NCI-H187 (cell line): ENCODE measurements at regions not wholly inside any gene's neighbourhood (a gene's known extent, or its start where the extent isn't known, plus 50 kb on each side); places are given as distances from the start of the nearest gene placed in this dataset.
"Not testable (repeated sequence)": the region's sequence is repeated elsewhere in the genome, so short reads cannot be mapped to it uniquely, and the experiment has no call there.

Experiments
- DNase-seq, 2 experiments: peaks; one replicate each; lab custom pipeline; 2025; lab: John Stamatoyannopoulos, UW

GRCh38 chr21:38041493-38041892 lies 125.2 kb upstream of the KCNJ6 start:
- no peak for DNase-seq

- no peak for DNase-seq
These were observed 126.0 kb upstream of the KCNJ6 start for GRCh38 chr21:38042246-38042645.

GRCh38 chr21:38048167-38048566 lies 131.9 kb upstream of the KCNJ6 start:
- DNase-seq = no peak

DNA sequence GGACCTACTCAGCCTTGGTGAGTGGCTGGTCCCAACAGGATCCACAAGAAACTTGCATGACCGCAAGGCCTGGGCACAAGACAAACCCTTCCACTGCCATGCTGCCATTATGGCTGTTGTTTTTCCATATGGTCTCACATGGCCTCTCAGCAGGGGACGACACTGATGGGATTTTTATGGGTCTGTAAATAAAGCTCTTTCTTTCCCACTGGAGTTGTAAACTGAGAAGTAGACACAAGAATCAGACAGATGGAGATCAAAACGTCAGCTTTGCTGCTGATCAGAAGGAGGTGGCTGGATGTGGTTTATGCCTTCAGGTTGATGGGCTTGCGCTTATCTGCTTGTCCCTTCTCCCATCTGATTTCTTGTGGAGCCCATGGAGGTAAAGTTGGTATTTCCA lies 138.1 kb upstream of the KCNJ6 start:
- peak in 1 of 2 experiments; percentile 28 for DNase-seq

GRCh38 chr21:38056481-38056880 lies 140.2 kb upstream of the KCNJ6 start:
- DNase-seq = no peak

DNA sequence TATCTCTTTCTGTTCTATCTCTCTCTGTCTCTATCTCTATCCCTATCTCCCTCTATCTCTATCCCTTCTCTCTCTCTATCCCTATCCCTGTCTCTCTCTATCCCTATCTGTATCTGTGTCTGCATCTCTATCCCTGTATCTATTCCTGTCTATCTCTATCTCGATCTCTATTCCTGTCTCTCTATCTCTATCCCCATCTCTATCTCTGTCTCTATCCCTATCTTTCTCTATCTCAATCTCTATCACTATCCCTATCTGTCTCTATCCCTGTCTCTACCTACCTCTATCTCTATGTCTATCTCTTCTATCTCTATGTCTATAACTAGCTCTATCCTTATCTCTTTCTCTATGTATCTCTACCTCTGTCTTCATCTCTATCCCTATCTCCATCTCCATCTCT lies 141.4 kb upstream of the KCNJ6 start:
- DNase-seq = no peak

GRCh38 chr21:38060533-38060932 lies 144.3 kb upstream of the KCNJ6 start:
- no peak for DNase-seq

DNA sequence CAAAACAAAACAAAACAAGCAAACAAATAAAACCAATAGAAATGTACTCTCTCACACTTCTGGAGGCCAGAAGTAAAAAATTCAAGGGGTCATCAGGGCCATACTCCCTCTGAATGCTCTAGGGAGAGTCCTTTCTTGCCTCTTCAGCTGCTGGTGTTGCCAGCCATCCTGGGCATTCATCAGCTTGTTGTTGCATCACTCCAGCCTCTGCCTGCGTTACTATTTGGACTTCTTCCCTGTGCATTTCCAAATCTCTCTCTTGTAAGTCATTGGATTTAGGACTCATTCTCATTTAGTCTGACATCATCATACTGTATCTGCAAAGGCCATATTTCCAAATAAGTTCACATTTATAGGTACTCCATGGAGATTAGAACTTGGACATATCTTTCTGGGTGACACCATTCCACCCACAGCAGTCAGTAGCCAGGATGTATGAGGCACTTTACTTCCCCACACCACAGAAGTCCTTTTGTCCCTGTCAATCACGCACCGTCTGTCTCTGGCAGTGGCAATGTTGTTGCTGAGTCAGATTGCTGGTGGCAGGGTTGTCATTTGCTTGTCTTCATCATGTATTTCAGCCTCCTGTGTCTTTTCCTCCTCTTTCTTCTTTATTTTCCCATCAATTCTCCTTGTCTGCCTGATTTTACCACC lies 151.0 kb upstream of the KCNJ6 start:
- no peak for DNase-seq

GRCh38 chr21:38072489-38072888 lies 156.2 kb upstream of the KCNJ6 start:
- DNase-seq = no peak

GRCh38 chr21:38075833-38076587 lies 159.8 kb upstream of the KCNJ6 start:
- DNase-seq = no peak

GRCh38 chr21:38077569-38077968 lies 161.3 kb upstream of the KCNJ6 start:
- DNase-seq = no peak

DNA sequence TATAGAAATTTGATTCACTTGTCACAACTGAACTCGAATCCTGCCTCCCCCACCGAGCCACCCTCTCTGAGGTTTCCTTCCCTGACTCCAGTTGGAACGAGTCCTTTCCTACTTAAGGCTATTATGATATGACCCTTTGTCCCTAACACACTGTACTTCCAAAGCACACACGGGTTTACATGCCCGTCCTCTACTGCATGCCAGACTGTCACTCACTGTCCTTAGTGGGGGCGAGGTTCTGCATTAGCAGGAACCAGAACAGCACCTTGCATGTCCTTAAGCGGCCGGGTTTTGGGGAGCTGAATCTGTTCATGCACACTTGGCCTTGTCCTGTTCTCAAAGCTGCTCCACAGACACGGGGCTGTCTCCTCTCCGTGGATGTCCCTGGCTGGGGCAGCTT lies 164.6 kb upstream of the KCNJ6 start:
- DNase-seq = no peak

- no peak for DNase-seq
These were observed 165.5 kb upstream of the KCNJ6 start for GRCh38 chr21:38081708-38082107.

- DNase-seq = no peak
These were observed 166.8 kb upstream of the KCNJ6 start for GRCh38 chr21:38082936-38083485.

DNA sequence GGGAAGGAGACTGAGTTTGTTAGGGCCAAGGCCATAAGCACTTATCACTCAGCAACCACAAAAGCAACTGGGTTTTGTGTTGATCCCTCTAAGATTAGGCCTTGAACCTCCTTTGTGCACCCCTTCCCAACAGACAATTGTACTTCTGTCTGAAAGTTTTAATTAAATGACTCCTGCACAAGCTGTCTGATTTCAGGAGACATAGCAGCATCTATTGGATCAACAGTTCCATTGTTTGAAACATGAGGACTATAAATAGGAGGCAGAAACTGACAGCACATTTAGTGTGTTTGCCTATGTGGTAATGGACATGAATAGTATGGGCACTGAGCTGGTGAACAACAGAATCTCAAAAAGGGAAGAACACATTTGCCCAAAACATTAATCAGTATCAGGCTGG lies 167.3 kb upstream of the KCNJ6 start:
- DNase-seq = no peak

GRCh38 chr21:38086580-38086979 lies 170.2 kb upstream of the KCNJ15 start:
- DNase-seq = no peak

DNA sequence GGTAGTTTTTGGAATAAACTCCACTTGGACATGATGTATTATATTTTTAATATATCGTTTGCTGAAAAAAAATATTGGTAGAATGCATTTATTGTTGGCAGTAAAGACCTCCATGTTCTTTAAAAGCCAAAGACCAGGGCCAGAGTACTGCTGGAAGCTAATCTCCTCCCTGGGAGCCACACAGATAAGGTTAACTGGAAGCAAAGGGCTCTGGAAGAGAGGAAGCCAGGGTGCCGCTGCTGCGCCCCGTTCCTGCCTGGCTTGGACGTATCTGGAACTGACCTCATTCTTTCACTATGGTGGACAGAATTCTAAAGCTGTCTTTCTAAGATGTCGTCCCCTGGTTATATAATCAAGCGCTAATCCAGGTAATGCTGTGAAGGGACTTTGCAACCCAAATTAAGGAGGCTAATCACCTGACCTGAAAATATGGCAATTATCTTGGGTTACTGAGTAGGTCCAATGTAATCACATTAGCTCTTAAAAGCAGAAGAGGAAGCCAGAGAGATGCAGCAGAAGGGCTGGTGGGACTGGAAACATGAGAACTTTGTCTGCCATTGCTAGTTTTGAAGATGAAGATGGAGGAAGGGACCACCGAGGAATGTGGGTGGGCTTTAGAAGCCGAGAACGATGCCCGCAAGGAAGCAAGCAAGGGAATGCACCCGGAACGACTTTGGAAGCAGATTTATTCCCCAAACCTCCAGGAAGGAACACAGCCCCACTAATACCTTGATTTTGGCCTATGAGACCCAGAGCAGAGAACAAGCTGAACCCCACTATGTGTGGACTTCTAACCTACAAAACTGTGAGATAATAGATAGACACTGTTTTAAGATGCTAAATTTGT lies 167.7 kb upstream of the KCNJ15 start:
- no peak for DNase-seq

- no peak for DNase-seq
These were observed 167.1 kb upstream of the KCNJ15 start for GRCh38 chr21:38089763-38090046.

DNA sequence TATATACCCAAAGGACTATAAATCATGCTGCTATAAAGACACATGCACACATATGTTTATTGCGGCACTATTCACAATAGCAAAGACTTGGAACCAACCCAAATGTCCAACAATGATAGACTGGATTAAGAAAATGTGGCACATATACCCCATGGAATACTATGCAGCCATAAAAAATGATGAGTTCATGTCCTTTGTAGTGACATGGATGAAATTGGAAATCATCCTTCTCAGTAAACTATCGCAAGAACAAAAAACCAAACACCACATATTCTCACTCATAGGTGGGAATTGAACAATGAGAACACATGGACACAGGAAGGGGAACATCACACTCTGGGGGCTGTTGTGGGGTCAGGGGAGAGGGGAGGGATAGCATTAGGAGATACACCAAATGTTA lies 165.7 kb upstream of the KCNJ15 start:
- DNase-seq = not testable (repeated sequence)

DNA sequence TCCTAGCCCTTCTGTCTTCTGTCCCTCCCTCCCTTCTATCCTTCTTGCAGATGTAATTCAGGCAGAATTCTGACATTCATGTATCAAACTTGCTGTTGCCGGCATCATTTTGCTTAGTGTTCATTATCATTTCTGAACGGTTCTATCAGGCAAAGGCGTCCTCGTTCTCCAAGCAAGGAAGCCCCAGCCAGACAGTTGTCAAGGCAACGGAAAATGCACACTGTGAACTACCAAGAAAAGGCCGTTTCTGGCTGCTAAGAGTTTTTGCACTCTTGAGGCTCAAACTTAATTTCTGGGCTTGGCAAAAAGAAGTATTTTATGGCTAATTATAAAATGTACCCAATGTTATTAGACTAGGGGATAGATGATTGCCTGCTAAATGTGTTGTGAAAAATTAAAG lies 164.7 kb upstream of the KCNJ15 start:
- DNase-seq = no peak

DNA sequence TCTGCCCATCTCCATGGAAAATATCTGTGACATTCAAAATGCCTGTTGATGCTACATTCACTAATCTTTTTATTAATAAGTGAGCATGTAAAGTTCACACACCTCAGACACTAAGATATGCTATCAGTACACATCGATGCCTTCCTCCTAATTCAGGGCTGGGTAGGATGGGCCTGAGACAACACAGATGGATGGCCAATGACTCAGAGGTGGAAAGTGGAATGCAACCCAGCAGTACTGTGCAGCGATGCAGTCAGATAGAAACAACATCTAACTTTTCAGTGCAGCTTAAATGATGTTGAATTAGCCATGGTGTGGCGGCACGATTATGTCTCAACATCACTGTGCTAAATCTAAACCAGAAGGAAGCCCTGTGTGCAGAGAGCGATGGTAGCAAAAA lies 161.6 kb upstream of the KCNJ15 start:
- DNase-seq = no peak

GRCh38 chr21:38097789-38098188 lies 159.0 kb upstream of the KCNJ15 start:
- DNase-seq = no peak
